ENCODE measurements at regions not wholly inside any gene's neighbourhood (a gene's known extent, or its start where the extent isn't known, plus 50 kb on each side); places are given as distances from the start of the nearest gene placed in this dataset.

- no peak for DNase-seq
Observed at GRCh38 chrX:5278908-5279307, 949.8 kb downstream of the NLGN4X start.

- DNase-seq, result no peak
Observed at GRCh38 chrX:5265324-5265850, 963.3 kb downstream of the NLGN4X start.

- no peak for DNase-seq
Observed at GRCh38 chrX:5250106-5250505, 978.6 kb downstream of the NLGN4X start.

- DNase-seq, result no peak
Observed at GRCh38 chrX:5242091-5242790, 986.4 kb downstream of the NLGN4X start.

- no peak for DNase-seq
Observed at GRCh38 chrX:5236749-5237148, 991.9 kb downstream of the NLGN4X start.

GRCh38 chrX:5236096-5236495 lies 992.6 kb downstream of the NLGN4X start:
- no peak for DNase-seq

GRCh38 chrX:5233830-5234229 lies 994.8 kb downstream of the NLGN4X start:
- no peak for DNase-seq

- DNase-seq, result no peak
Observed at GRCh38 chrX:5220421-5220820, 1008.2 kb downstream of the NLGN4X start.

GRCh38 chrX:5194806-5195205 lies 1033.9 kb downstream of the NLGN4X start:
- DNase-seq, result no peak

- DNase-seq, result no peak
Observed at GRCh38 chrX:5180135-5180741, 1048.4 kb downstream of the NLGN4X start.

GRCh38 chrX:5176766-5177165 lies 1051.9 kb downstream of the NLGN4X start:
- no peak for DNase-seq

- no peak for DNase-seq
Observed at GRCh38 chrX:5163663-5164062, 1065.0 kb downstream of the NLGN4X start.

- DNase-seq, result no peak
Observed at GRCh38 chrX:5155301-5155700, 1073.4 kb downstream of the NLGN4X start.

- DNase-seq, result no peak
Observed at GRCh38 chrX:5145957-5146356, 1082.7 kb downstream of the NLGN4X start.

GRCh38 chrX:5142644-5143043 lies 1086.0 kb downstream of the NLGN4X start:
- DNase-seq, result no peak

GRCh38 chrX:5122181-5122678 lies 1106.4 kb downstream of the NLGN4X start:
- DNase-seq, result no peak

GRCh38 chrX:5117816-5118215 lies 1110.9 kb downstream of the NLGN4X start:
- DNase-seq, result no peak

- DNase-seq, result no peak
Observed at GRCh38 chrX:5113128-5113527, 1115.5 kb downstream of the NLGN4X start.

- DNase-seq, result no peak
Observed at GRCh38 chrX:5100004-5100403, 1128.7 kb downstream of the NLGN4X start.

GRCh38 chrX:5086388-5086787 lies 1142.3 kb downstream of the NLGN4X start:
- no peak for DNase-seq

GRCh38 chrX:5084279-5084678 lies 1144.4 kb downstream of the NLGN4X start:
- DNase-seq, result peak; percentile 16

GRCh38 chrX:5082705-5083104 lies 1146.0 kb downstream of the NLGN4X start:
- DNase-seq, result no peak

GRCh38 chrX:5080791-5081190 lies 1147.9 kb downstream of the NLGN4X start:
- DNase-seq, result no peak

- DNase-seq, result no peak
Observed at GRCh38 chrX:5068550-5068949, 1160.1 kb downstream of the NLGN4X start.

Measured in femur (tissue), 1 donor.